H1 (cell line): ENCODE measurements at regions not wholly inside any gene's neighbourhood (a gene's known extent, or its start where the extent isn't known, plus 50 kb on each side); places are given as distances from the start of the nearest gene placed in this dataset.
A peak's percentile ranks its signal among the peaks of the same experiment; 100 is the strongest.

ENCODE experiments used
- CTCF ChIA-PET: fragments of 300-600 bp; sonication (Branson Sonifier 250); formaldehyde crosslinking; loops from one replicate; lab custom pipeline; 2021; ENCODE audit not compliant: partially characterized antibody; lab: Charles Lee
- POLR2A ChIA-PET: fragments of 300-600 bp; sonication (Branson Sonifier 250); formaldehyde crosslinking; loops from one replicate; lab custom pipeline; 2021; ENCODE audit warnings: inconsistent platforms; ENCODE audit not compliant: partially characterized antibody; lab: Charles Lee
- DNase-seq, 2 experiments: peaks; one replicate each; pipeline versions ENCODE4 v3.0.0 to v3.0.0-alpha.2; 2010 to 2022; ENCODE audit warnings: low spot score in 2 of 2, low read depth in 1 of 2, mixed read lengths in 1 of 2
- FAIRE-seq: peaks from 2 replicates; lab custom pipeline; 2011; peaks lifted over from hg19 to GRCh38; lab: Jason Lieb, UNC
- H2AFZ ChIP-seq: 2 replicates; pipeline ENCODE4 v1.8.1; 2012; ENCODE audit warnings: low read length, inconsistent platforms
- H2AK5ac ChIP-seq: 2 replicates; pipeline ENCODE4 v1.6.1; 2013; ENCODE audit warnings: low read depth, low read length
- H2BK120ac ChIP-seq: replicated peaks from 2 replicates; pipeline ENCODE3; 2013; ENCODE audit warnings: low read depth, low read length, inconsistent platforms
- H2BK12ac ChIP-seq: 2 replicates; pipeline ENCODE4 v1.6.1; 2013; ENCODE audit warnings: low read depth, low read length
- H2BK15ac ChIP-seq: 2 replicates; pipeline ENCODE4 v1.6.1; 2013; ENCODE audit warnings: low read length
- H2BK20ac ChIP-seq: 2 replicates; pipeline ENCODE4 v1.6.1; 2013; ENCODE audit warnings: low read length
- H2BK5ac ChIP-seq: 2 replicates; pipeline ENCODE4 v1.6.1; 2013; ENCODE audit warnings: low read depth, low read length
- H3K14ac ChIP-seq: 2 replicates; pipeline ENCODE4 v1.6.1; 2013; ENCODE audit warnings: inconsistent platforms; ENCODE audit not compliant: insufficient read length
- H3K18ac ChIP-seq: 2 replicates; pipeline ENCODE4 v1.6.1; 2013; ENCODE audit warnings: low read length; ENCODE audit errors: extremely low read depth
- H3K23ac ChIP-seq: 2 replicates; pipeline ENCODE4 v1.6.1; 2013; ENCODE audit warnings: inconsistent platforms; ENCODE audit not compliant: insufficient read length
- H3K23me2 ChIP-seq: 2 replicates; pipeline ENCODE4 v1.6.1; 2013; ENCODE audit warnings: low read depth, low read length
- H3K27ac ChIP-seq: 2 replicates; pipeline ENCODE4 v1.6.1; 2011; ENCODE audit warnings: low read depth, low read length, inconsistent platforms
- H3K27me3 ChIP-seq, 4 experiments: replicated peaks in 1 of 4; 1 replicate in 1 of 4; 2 replicates in 3 of 4; pipeline versions ENCODE4 v1.6.1 to v1.8.1; 2011 to 2013; ENCODE audit warnings: low read length in 3 of 4, mild to moderate bottlenecking in 3 of 4, inconsistent platforms in 2 of 4, mixed read lengths in 2 of 4, moderate library complexity in 1 of 4; ENCODE audit not compliant: control insufficient read depth in 3 of 4, insufficient read depth in 3 of 4; ENCODE audit errors: extremely low read depth in 1 of 4
- H3K36me3 ChIP-seq, 4 experiments: 2 replicates each; pipeline versions ENCODE4 v1.6.1 to v1.8.1; 2011 to 2013; ENCODE audit warnings: mild to moderate bottlenecking in 4 of 4, low read length in 3 of 4, moderate library complexity in 2 of 4, control low read depth in 1 of 4, inconsistent platforms in 1 of 4; ENCODE audit not compliant: insufficient read depth in 4 of 4, control insufficient read depth in 2 of 4
- H3K4ac ChIP-seq: replicated peaks from 2 replicates; pipeline ENCODE3; 2013; ENCODE audit warnings: low read length, low read depth, mixed read lengths, inconsistent platforms; ENCODE audit not compliant: insufficient read length
- H3K4me1 ChIP-seq, 4 experiments: replicated peaks in 1 of 4; 1 replicate in 1 of 4; 2 replicates in 3 of 4; pipeline versions ENCODE4 v1.6.1 to v1.8.1; 2011 to 2013; ENCODE audit warnings: low read length in 3 of 4, inconsistent platforms in 2 of 4, mixed read lengths in 1 of 4; ENCODE audit not compliant: insufficient read depth in 4 of 4, control insufficient read depth in 3 of 4
- H3K4me2 ChIP-seq, 2 experiments: 2 replicates each; pipeline versions ENCODE4 v1.6.1 to v1.8.1; 2011 to 2013; ENCODE audit warnings: low read depth in 2 of 2, low read length in 2 of 2, control low read depth in 1 of 2, inconsistent platforms in 1 of 2, mild to moderate bottlenecking in 1 of 2; ENCODE audit not compliant: insufficient read depth in 1 of 2
- H3K4me3 ChIP-seq, 4 experiments: fragments of 200-600, 300-600 bp in 1 of 4; sonication (generic), shearing (Covaris generic), sonication (Bioruptor Twin) in 1 of 4; 2 replicates each; pipeline versions ENCODE4 v1.5.1 to v1.8.1; 2011 to 2016; ENCODE audit warnings: low read length in 4 of 4, low read depth in 3 of 4, control low read depth in 2 of 4, inconsistent platforms in 2 of 4, mild to moderate bottlenecking in 2 of 4, mixed read lengths in 1 of 4, moderate library complexity in 1 of 4; ENCODE audit not compliant: insufficient read depth in 2 of 4; ENCODE audit errors: extremely low read depth in 1 of 4
- H3K56ac ChIP-seq: replicated peaks from 2 replicates; pipeline ENCODE3; 2013; ENCODE audit warnings: low read depth, mild to moderate bottlenecking, mixed read lengths, low read length, inconsistent platforms; ENCODE audit not compliant: insufficient read length
- H3K79me1 ChIP-seq: 2 replicates; pipeline ENCODE4 v1.6.1; 2013; ENCODE audit warnings: low read depth, low read length, control low read depth
- H3K79me2 ChIP-seq, 2 experiments: 2 replicates each; pipeline versions ENCODE4 v1.6.1 to v1.8.1; 2012 to 2013; ENCODE audit warnings: low read length in 2 of 2, mild to moderate bottlenecking in 2 of 2, inconsistent platforms in 1 of 2; ENCODE audit not compliant: insufficient read depth in 2 of 2, control insufficient read depth in 1 of 2
- H3K9ac ChIP-seq, 4 experiments: replicated peaks in 1 of 4; 1 replicate in 1 of 4; 2 replicates in 3 of 4; pipeline versions ENCODE4 v1.6.1 to v1.8.1; 2011 to 2013; ENCODE audit warnings: low read depth in 3 of 4, low read length in 3 of 4, control low read depth in 2 of 4, mild to moderate bottlenecking in 2 of 4, moderate library complexity in 2 of 4, inconsistent platforms in 1 of 4; ENCODE audit errors: extremely low read depth in 1 of 4
- H3K9me3 ChIP-seq, 2 experiments: 2 replicates each; pipeline versions ENCODE4 v1.6.1 to v1.8.1; 2012 to 2013; ENCODE audit warnings: mild to moderate bottlenecking in 2 of 2, moderate library complexity in 2 of 2, control low read depth in 1 of 2, inconsistent platforms in 1 of 2, low read depth in 1 of 2, low read length in 1 of 2, mixed read lengths in 1 of 2; ENCODE audit not compliant: insufficient read depth in 2 of 2
- H4K20me1 ChIP-seq, 2 experiments: replicated peaks in 1 of 2; 2 replicates each; pipeline versions ENCODE3 to v1.8.1; 2011 to 2013; ENCODE audit warnings: inconsistent platforms in 2 of 2, low read length in 2 of 2, mild to moderate bottlenecking in 1 of 2; ENCODE audit not compliant: insufficient read depth in 2 of 2, control insufficient read depth in 1 of 2
- H4K5ac ChIP-seq: 2 replicates; pipeline ENCODE4 v1.6.1; 2013; ENCODE audit warnings: low read length, low read depth, mixed read lengths, inconsistent platforms; ENCODE audit not compliant: insufficient read length
- H4K8ac ChIP-seq: 2 replicates; pipeline ENCODE4 v1.8.0; 2013; ENCODE audit warnings: mild to moderate bottlenecking, moderate library complexity, low read length, inconsistent platforms; ENCODE audit not compliant: insufficient read depth; ENCODE audit errors: extremely low read depth
- H4K91ac ChIP-seq: replicated peaks from 2 replicates; pipeline ENCODE3; 2013; ENCODE audit warnings: low read length, mixed read lengths, inconsistent platforms; ENCODE audit not compliant: insufficient read length
- EZH2 ChIP-seq: fragments of 200-600 bp; sonication (generic); IDR thresholded peaks from 2 replicates; pipeline ENCODE4 v1.7.1; 2012; ENCODE audit warnings: low read depth, mild to moderate bottlenecking, moderate library complexity, low read length, inconsistent platforms; ENCODE audit not compliant: severe bottlenecking
- KDM4A ChIP-seq: IDR thresholded peaks from one replicate; pipeline ENCODE4 v1.7.1; 2012; ENCODE audit warnings: low read depth, mild to moderate bottlenecking, moderate library complexity, low read length, inconsistent platforms; ENCODE audit not compliant: severe bottlenecking
- MAFK ChIP-seq: IDR thresholded peaks from 2 replicates; pipeline ENCODE4 v1.6.1; 2012; ENCODE audit warnings: low read depth, mild to moderate bottlenecking, improper control_type of control experiment, low read length
- SUZ12 ChIP-seq: fragments of 200-600 bp; sonication (generic); IDR thresholded peaks from 2 replicates; pipeline ENCODE4 v1.6.1; 2012; ENCODE audit warnings: mild to moderate bottlenecking, inconsistent platforms, low read length, moderate library complexity, mixed read lengths
- WGBS, 2 experiments: shearing (Covaris generic) in 1 of 2; methylation state at CpG; one replicate each; pipeline versions ENCODE4 v1.1.6 to v1.1.7; 2013 to 2015; ENCODE audit warnings: low lambda C conversion rate in 2 of 2, mixed read lengths in 2 of 2, inconsistent platforms in 1 of 2, low coverage in 1 of 2, missing lambda C conversion rate in 1 of 2; ENCODE audit not compliant: insufficient replicate concordance in 2 of 2, insufficient coverage in 1 of 2, insufficient read length in 1 of 2; ENCODE audit errors: extremely low coverage in 1 of 2, missing lambda C conversion rate in 1 of 2; 5-methylcytosine and 5-hydroxymethylcytosine counted together
- TF ChIP-seq, protein P1 (sequence below), 3 experiments: IDR thresholded peaks; 1 replicate in 2 of 3; 2 replicates in 1 of 3; pipeline versions ENCODE4 v1.5.1 to v1.6.1; 2011; ENCODE audit warnings: low read length in 3 of 3, mild to moderate bottlenecking in 3 of 3, inconsistent platforms in 2 of 3, low read depth in 1 of 3, moderate library complexity in 1 of 3; ENCODE audit not compliant: insufficient read depth in 1 of 3; ENCODE audit errors: control extremely low read depth in 1 of 3

DNA sequence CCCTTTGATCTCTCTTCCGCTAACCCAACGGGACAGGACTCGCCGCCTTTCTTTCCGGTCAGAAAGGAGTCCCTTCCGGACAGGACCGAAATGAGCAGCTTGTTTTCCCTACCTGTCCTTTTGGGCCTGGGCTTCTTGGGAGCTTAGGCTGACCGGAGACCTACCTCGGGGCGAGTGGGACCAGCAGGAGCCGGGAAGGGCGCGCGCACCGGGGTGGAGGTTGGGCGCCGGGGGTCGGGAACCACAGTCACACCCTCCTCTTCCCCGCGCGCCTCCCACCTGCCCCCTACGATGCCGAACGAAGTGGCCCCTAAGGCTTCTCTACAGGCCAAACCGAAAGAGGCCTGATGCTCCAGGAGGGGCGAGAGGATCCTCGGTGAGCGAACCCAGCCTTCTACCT, 95.2 kb downstream of the PRKAB2 start:
- Histone ChIP-seq H3K14ac (no peak overlapping the region), H3K27ac (no peak overlapping the region), H3K79me2 (no peaks in the 10 kb centered on the region), H2BK20ac (no peak overlapping the region), H4K20me1 (peaks cover 3 to 9% of the 10 kb centered on the region in 2 experiments), H3K4me1 (peaks cover 8 to 35% (median 27%) of the 10 kb centered on the region in 4 experiments; a peak in 6 of 7 replicates), H3K9me3 (no peaks in the 10 kb centered on the region), H2BK5ac (no peak overlapping the region), H3K36me3 (no peaks in the 10 kb centered on the region), H3K23me2 (peaks cover 6% of the 10 kb centered on the region; the same call in 1 of the 2 replicates), H2BK12ac (no peak overlapping the region), H3K23ac (no peak overlapping the region), H3K18ac (no peak overlapping the region), H3K79me1 (no peaks in the 10 kb centered on the region), H4K91ac (no peak overlapping the region), H2BK120ac (no peak overlapping the region), H2BK15ac (no peak overlapping the region), H3K27me3 (peaks cover 73 to 99% (median 93%) of the 10 kb centered on the region in 4 experiments), H3K4ac (no peak overlapping the region), H3K4me3 (peak overlapping the region in 3 of 4 experiments; percentile 31 to 51 (median 42); a peak in 4 of 8 replicates), H3K4me2 (peak overlapping the region; percentile 74 to 77), H2AK5ac (no peak overlapping the region), H4K8ac (no peak overlapping the region; the same call in 1 of the 2 replicates), H2AFZ (no peak overlapping the region), H4K5ac (no peak overlapping the region), H3K56ac (no peak overlapping the region), H3K9ac (no peak overlapping the region)
- FAIRE-seq (no peak), DNase-seq (no peak)
- 34% methylated on average over 19 of the region's 28 CpGs; no CpG with 5 or more reads in 1 of the 2 experiments for WGBS, 2 experiments
- POLR2A ChIA-PET = interaction anchor here (2.6 kb wide), 1 partner anchor 7 kb away, joined by 37 read pairs; no protein-coding TSS in a partner anchor
- CTCF ChIA-PET = no interaction called here
- peak; percentile 70 for TF ChIP-seq SUZ12
- TF ChIP-seq, protein P1, sequence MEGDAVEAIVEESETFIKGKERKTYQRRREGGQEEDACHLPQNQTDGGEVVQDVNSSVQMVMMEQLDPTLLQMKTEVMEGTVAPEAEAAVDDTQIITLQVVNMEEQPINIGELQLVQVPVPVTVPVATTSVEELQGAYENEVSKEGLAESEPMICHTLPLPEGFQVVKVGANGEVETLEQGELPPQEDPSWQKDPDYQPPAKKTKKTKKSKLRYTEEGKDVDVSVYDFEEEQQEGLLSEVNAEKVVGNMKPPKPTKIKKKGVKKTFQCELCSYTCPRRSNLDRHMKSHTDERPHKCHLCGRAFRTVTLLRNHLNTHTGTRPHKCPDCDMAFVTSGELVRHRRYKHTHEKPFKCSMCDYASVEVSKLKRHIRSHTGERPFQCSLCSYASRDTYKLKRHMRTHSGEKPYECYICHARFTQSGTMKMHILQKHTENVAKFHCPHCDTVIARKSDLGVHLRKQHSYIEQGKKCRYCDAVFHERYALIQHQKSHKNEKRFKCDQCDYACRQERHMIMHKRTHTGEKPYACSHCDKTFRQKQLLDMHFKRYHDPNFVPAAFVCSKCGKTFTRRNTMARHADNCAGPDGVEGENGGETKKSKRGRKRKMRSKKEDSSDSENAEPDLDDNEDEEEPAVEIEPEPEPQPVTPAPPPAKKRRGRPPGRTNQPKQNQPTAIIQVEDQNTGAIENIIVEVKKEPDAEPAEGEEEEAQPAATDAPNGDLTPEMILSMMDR (IDR thresholded peaks at IDR 0.05; ENCODE audit: control extremely low read depth in 1 of 3, insufficient read depth in 1 of 3, low read depth in 1 of 3, low read length in 3 of 3) = no peak
- no peak for TF ChIP-seq MAFK
- TF ChIP-seq KDM4A = peak; percentile 21
- peak; percentile 10 for TF ChIP-seq EZH2
